OCI-LY7 (cell line): ENCODE measurements at regions not wholly inside any gene's neighbourhood (a gene's known extent, or its start where the extent isn't known, plus 50 kb on each side); places are given as distances from the start of the nearest gene placed in this dataset.

ENCODE experiments used
- BruUV-seq: library from RNA; stranded (reverse); fragments of 400-500 nt; replicated peaks from 2 replicates; lab custom pipeline; 2021; lab: Mats Ljungman, UMichigan
- CTCF ChIA-PET: fragments of 300-600 bp; sonication (Branson Sonifier 250); formaldehyde crosslinking; loops from one replicate; lab custom pipeline; 2022; ENCODE audit warnings: antibody characterized with exemption; ENCODE audit not compliant: unreplicated experiment; lab: Charles Lee
- POLR2A ChIA-PET: fragments of 300-600 bp; sonication (Branson Sonifier 250); formaldehyde crosslinking; loops from one replicate; lab custom pipeline; 2022; ENCODE audit warnings: antibody characterized with exemption; lab: Charles Lee
- DNase-seq: peaks from one replicate; pipeline ENCODE4 v3.0.0-alpha.2; 2015; ENCODE audit warnings: low spot score
- H2AFZ ChIP-seq: fragments of 200-600 bp; sonication (generic), shearing (Covaris generic); 2 replicates; pipeline ENCODE4 v1.6.1; 2014; ENCODE audit warnings: mild to moderate bottlenecking, antibody characterized with exemption, low read length, moderate library complexity
- H3K27ac ChIP-seq: fragments of 200-600 bp; sonication (generic); 2 replicates; pipeline ENCODE4 v1.5.1; 2014; ENCODE audit warnings: mixed run types, low read depth, mild to moderate bottlenecking, moderate library complexity, low read length, inconsistent platforms; ENCODE audit not compliant: poor library complexity, severe bottlenecking
- H3K36me3 ChIP-seq: fragments of 200-600 bp; sonication (generic); 2 replicates; pipeline ENCODE4 v1.6.1; 2014; ENCODE audit warnings: mild to moderate bottlenecking, antibody characterized with exemption, low read length, moderate library complexity, mixed read lengths; ENCODE audit not compliant: insufficient read depth
- H3K4me1 ChIP-seq: fragments of 200-600 bp; sonication (generic); 2 replicates; pipeline ENCODE4 v1.5.1; 2014; ENCODE audit warnings: mild to moderate bottlenecking, low read length; ENCODE audit not compliant: insufficient read depth, poor library complexity, severe bottlenecking
- H3K4me2 ChIP-seq: fragments of 200-600 bp; sonication (generic); 2 replicates; pipeline ENCODE4 v1.6.1; 2014; ENCODE audit warnings: mild to moderate bottlenecking, low read length
- H3K4me3 ChIP-seq: fragments of 200-600 bp; sonication (generic); 2 replicates; pipeline ENCODE4 v1.5.1; 2014; ENCODE audit warnings: mild to moderate bottlenecking, low read depth, low read length; ENCODE audit not compliant: poor library complexity, severe bottlenecking
- H3K79me2 ChIP-seq: fragments of 200-600 bp; sonication (generic); 2 replicates; pipeline ENCODE4 v1.6.1; 2016; ENCODE audit warnings: low read depth, mild to moderate bottlenecking, low read length, moderate library complexity, mixed read lengths; ENCODE audit not compliant: insufficient read depth
- H3K9me2 ChIP-seq: fragments of 200-600 bp; sonication (generic); 2 replicates; pipeline ENCODE4 v1.6.1; 2016; ENCODE audit warnings: mild to moderate bottlenecking, low read length, mixed read lengths; ENCODE audit not compliant: insufficient read depth
- H3K9me3 ChIP-seq: fragments of 200-600 bp; sonication (generic); 2 replicates; pipeline ENCODE4 v1.6.1; 2014; ENCODE audit warnings: mild to moderate bottlenecking, mixed run types, low read length, mixed read lengths
- H4K20me1 ChIP-seq: fragments of 200-600 bp; sonication (generic); 2 replicates; pipeline ENCODE4 v1.6.1; 2014; ENCODE audit warnings: mild to moderate bottlenecking, antibody characterized with exemption, low read length, moderate library complexity, mixed read lengths; ENCODE audit not compliant: insufficient read depth
- EZH2phosphoT487 ChIP-seq: fragments of 200-600 bp; sonication (generic); IDR thresholded peaks from 2 replicates; pipeline ENCODE4 v1.6.1; 2018; ENCODE audit warnings: low read depth, borderline replicate concordance, mild to moderate bottlenecking, mixed run types, antibody characterized with exemption, low read length, moderate library complexity, mixed read lengths
- intact Hi-C: fragments of 100-400 bp; cut with micrococcal nuclease; formaldehyde crosslinking; loops from one replicate; pipeline ENCODE4 v1.10.0; 2022; ENCODE audit not compliant: unreplicated experiment
- TF ChIP-seq, protein P1 (sequence below): fragments of 200-600 bp; sonication (generic); conservative IDR thresholded peaks from 2 replicates; pipeline ENCODE4 v1.5.1; 2014; ENCODE audit warnings: mild to moderate bottlenecking, antibody characterized with exemption, low read length, moderate library complexity, mixed read lengths

DNA sequence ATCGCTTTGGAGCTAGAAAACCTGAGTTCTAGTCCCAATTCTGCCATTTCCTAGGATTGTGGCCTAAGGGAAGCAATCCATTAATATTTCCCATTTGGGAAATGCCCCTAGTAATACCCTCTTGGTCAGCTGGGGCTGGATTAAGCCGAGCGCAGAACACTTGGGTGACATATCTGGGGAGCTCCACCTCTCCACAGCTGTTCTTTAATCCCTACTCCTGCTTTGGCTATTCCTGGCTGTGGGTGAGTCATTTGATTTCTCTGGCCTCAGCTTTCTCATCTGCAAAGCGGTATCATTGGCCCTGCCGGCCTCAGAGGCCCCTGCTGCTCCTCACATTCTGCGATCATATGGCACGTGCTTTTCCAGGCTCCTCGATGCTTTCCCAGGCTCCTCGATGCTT is 108.3 kb downstream of the BUB3 start:
- no TSS peak for BruUV-seq
- H4K20me1 ChIP-seq: no peaks in the 10 kb centered on the region
- no peak overlapping the region for H2AFZ ChIP-seq
- no peak for TF ChIP-seq EZH2phosphoT487
- TF ChIP-seq, protein P1, sequence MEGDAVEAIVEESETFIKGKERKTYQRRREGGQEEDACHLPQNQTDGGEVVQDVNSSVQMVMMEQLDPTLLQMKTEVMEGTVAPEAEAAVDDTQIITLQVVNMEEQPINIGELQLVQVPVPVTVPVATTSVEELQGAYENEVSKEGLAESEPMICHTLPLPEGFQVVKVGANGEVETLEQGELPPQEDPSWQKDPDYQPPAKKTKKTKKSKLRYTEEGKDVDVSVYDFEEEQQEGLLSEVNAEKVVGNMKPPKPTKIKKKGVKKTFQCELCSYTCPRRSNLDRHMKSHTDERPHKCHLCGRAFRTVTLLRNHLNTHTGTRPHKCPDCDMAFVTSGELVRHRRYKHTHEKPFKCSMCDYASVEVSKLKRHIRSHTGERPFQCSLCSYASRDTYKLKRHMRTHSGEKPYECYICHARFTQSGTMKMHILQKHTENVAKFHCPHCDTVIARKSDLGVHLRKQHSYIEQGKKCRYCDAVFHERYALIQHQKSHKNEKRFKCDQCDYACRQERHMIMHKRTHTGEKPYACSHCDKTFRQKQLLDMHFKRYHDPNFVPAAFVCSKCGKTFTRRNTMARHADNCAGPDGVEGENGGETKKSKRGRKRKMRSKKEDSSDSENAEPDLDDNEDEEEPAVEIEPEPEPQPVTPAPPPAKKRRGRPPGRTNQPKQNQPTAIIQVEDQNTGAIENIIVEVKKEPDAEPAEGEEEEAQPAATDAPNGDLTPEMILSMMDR: no peak
- ChIA-PET CTCF (no interaction called here), POLR2A (no interaction called here)
- no peaks in the 10 kb centered on the region for H3K79me2 ChIP-seq
- H3K36me3 ChIP-seq: no peaks in the 10 kb centered on the region
- no peak overlapping the region for H3K4me3 ChIP-seq
- no peaks in the 10 kb centered on the region for H3K4me1 ChIP-seq
- no peaks in the 10 kb centered on the region for H3K9me3 ChIP-seq
- H3K4me2 ChIP-seq: no peak overlapping the region
- H3K9me2 ChIP-seq: no peaks in the 10 kb centered on the region
- intact Hi-C loops: no loop called here
- DNase-seq: no peak
- H3K27ac ChIP-seq: no peak overlapping the region

DNA sequence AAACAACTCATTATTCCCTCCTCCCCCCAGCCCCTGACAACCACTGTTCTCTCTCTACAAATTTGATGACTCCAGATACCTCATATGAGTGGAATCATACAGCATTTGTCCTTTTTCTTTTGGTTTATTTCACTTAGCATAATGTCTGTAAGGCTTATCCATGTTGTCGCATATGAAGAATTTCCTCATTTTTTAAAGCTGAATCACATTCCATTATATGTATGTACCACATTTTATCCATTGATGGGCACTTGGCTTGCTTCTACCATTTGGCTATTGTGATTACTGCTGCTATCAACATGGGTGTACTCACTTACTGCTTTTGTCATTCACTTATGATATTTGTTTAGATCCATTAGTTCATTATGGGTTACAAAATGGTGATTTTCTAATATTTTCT is 112.8 kb downstream of the BUB3 start:
- no peak overlapping the region for H3K27ac ChIP-seq
- no TSS peak for BruUV-seq
- no peak overlapping the region for H3K4me3 ChIP-seq
- H3K4me2 ChIP-seq: no peak overlapping the region
- ChIA-PET CTCF (no interaction called here), POLR2A (interaction anchor here (0.9 kb wide), 1 partner anchor 81 kb away, joined by 3 read pairs; no protein-coding TSS in a partner anchor)
- H2AFZ ChIP-seq: no peak overlapping the region
- intact Hi-C loops: no loop called here
- TF ChIP-seq, protein P1: no peak
- no peak for TF ChIP-seq EZH2phosphoT487
- no peak for DNase-seq
- no peaks in the 10 kb centered on the region for H3K79me2 ChIP-seq
- H4K20me1 ChIP-seq: no peaks in the 10 kb centered on the region
- no peaks in the 10 kb centered on the region for H3K4me1 ChIP-seq
- no peaks in the 10 kb centered on the region for H3K36me3 ChIP-seq
- no peaks in the 10 kb centered on the region for H3K9me2 ChIP-seq
- H3K9me3 ChIP-seq: no peaks in the 10 kb centered on the region

DNA sequence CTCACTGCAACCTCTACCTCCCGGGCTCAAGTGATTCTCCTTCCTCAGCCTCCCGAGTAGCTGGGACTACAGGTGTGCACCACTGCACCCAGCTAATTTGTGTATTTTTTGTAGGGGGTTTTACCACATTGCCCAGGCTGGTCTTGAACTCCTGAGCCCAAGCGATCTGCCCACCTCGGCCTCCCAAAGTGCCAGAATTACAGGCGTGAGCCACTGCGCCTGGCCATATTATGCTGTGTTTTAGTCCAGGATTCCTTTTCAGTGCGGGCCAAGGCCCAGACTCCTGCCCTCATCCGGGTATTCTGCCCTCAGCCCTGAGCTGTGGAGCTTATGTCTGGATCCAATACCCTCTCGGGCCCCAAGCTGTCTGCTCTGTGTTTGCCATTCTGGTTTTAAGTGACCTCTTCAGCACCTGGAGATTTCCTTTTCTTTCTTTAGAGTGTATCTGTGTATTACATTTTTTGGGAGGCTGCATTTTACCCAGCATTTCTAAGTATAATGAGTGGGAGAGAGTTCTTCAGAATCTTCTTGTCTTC is 114.9 kb downstream of the BUB3 start:
- Histone ChIP-seq H4K20me1 (no peaks in the 10 kb centered on the region), H3K27ac (no peak overlapping the region), H2AFZ (no peak overlapping the region), H3K36me3 (no peaks in the 10 kb centered on the region), H3K4me2 (no peak overlapping the region), H3K4me1 (no peaks in the 10 kb centered on the region), H3K4me3 (no peak overlapping the region), H3K9me2 (no peaks in the 10 kb centered on the region), H3K9me3 (no peaks in the 10 kb centered on the region), H3K79me2 (no peaks in the 10 kb centered on the region)
- BruUV-seq: no TSS peak
- ChIA-PET CTCF (interaction anchor here (0.6 kb wide), 1 partner anchor 1001 kb away, joined by 3 read pairs; no protein-coding TSS in a partner anchor), POLR2A (no interaction called here)
- intact Hi-C loops: no loop called here
- no peak for TF ChIP-seq EZH2phosphoT487
- TF ChIP-seq, protein P1: no peak
- DNase-seq: no peak
